Keratinocyte (primary cell): ENCODE measurements at regions not wholly inside any gene's neighbourhood (a gene's known extent, or its start where the extent isn't known, plus 50 kb on each side); places are given as distances from the start of the nearest gene placed in this dataset.

ENCODE experiments used
- DNase-seq: peaks from one replicate; pipeline ENCODE4 v3.0.0-alpha.2; 2011; ENCODE audit warnings: low read depth, missing footprints, low spot score
- FAIRE-seq: peaks from 2 replicates; lab custom pipeline; 2011; peaks lifted over from hg19 to GRCh38; lab: Jason Lieb, UNC
- H2AFZ ChIP-seq: 2 replicates; pipeline ENCODE4 v1.6.0; 2012; ENCODE audit warnings: low read length, control low read depth, inconsistent platforms; ENCODE audit not compliant: control insufficient read depth
- H3K27ac ChIP-seq: 2 replicates; pipeline ENCODE4 v1.5.1; 2011; ENCODE audit warnings: low read length; ENCODE audit not compliant: control insufficient read depth, insufficient read depth
- H3K27me3 ChIP-seq: 3 replicates; pipeline ENCODE4 v1.6.0; 2011; ENCODE audit warnings: low read length; ENCODE audit not compliant: control insufficient read depth, insufficient read depth; ENCODE audit errors: extremely low read depth
- H3K36me3 ChIP-seq, 2 experiments: 2 replicates in 1 of 2; 3 replicates in 1 of 2; pipeline ENCODE4 v1.5.1; 2011; ENCODE audit warnings: low read length in 2 of 2, mild to moderate bottlenecking in 1 of 2; ENCODE audit not compliant: control insufficient read depth in 2 of 2, insufficient read depth in 2 of 2; ENCODE audit errors: extremely low read depth in 1 of 2
- H3K4me1 ChIP-seq: 3 replicates; pipeline ENCODE4 v1.5.1; 2011; ENCODE audit warnings: low read length; ENCODE audit not compliant: control insufficient read depth, insufficient read depth; ENCODE audit errors: extremely low read depth
- H3K4me2 ChIP-seq: 3 replicates; pipeline ENCODE4 v1.6.0; 2011; ENCODE audit warnings: low read depth, low read length; ENCODE audit not compliant: control insufficient read depth, insufficient read depth; ENCODE audit errors: extremely low read depth
- H3K4me3 ChIP-seq, 3 experiments: fragments of 200-600 bp in 1 of 3; sonication (generic) in 1 of 3; 2 replicates in 2 of 3; 3 replicates in 1 of 3; pipeline ENCODE4 v1.5.1; 2011 to 2016; ENCODE audit warnings: low read length in 3 of 3, mild to moderate bottlenecking in 3 of 3, control low read depth in 2 of 3, inconsistent platforms in 1 of 3, low read depth in 1 of 3, mixed read lengths in 1 of 3, mixed run types in 1 of 3, moderate library complexity in 1 of 3; ENCODE audit not compliant: control insufficient read depth in 2 of 3, insufficient read depth in 2 of 3; ENCODE audit errors: extremely low read depth in 1 of 3
- H3K79me2 ChIP-seq: 2 replicates; pipeline ENCODE4 v1.6.0; 2012; ENCODE audit warnings: low read length; ENCODE audit not compliant: control insufficient read depth, insufficient read depth
- H3K9ac ChIP-seq: 3 replicates; pipeline ENCODE4 v1.6.0; 2011; ENCODE audit warnings: low read length; ENCODE audit not compliant: control insufficient read depth, insufficient read depth; ENCODE audit errors: extremely low read depth
- H3K9me1 ChIP-seq: 3 replicates; pipeline ENCODE4 v1.6.0; 2011; ENCODE audit warnings: low read length; ENCODE audit not compliant: control insufficient read depth, insufficient read depth; ENCODE audit errors: extremely low read depth
- H3K9me3 ChIP-seq: 2 replicates; pipeline ENCODE4 v1.5.1; 2012; ENCODE audit warnings: low read depth, low read length; ENCODE audit not compliant: control insufficient read depth
- H4K20me1 ChIP-seq: 3 replicates; pipeline ENCODE4 v1.6.0; 2011; ENCODE audit warnings: low read length; ENCODE audit not compliant: control insufficient read depth, insufficient read depth; ENCODE audit errors: extremely low read depth
- CTCF ChIP-seq, 3 experiments: IDR thresholded peaks in 1 of 3; conservative IDR thresholded peaks in 1 of 3; optimal IDR thresholded peaks in 1 of 3; 2 replicates in 2 of 3; 3 replicates in 1 of 3; pipeline versions ENCODE3 to v1.5.1; 2011; ENCODE audit warnings: low read length in 3 of 3, mild to moderate bottlenecking in 3 of 3, moderate library complexity in 2 of 3, control low read depth in 1 of 3, inconsistent platforms in 1 of 3; ENCODE audit not compliant: insufficient read depth in 2 of 3; ENCODE audit errors: extremely low read depth in 1 of 3
- EZH2 ChIP-seq: IDR thresholded peaks from one replicate; pipeline ENCODE4 v1.6.1; 2012; ENCODE audit warnings: inconsistent platforms, mild to moderate bottlenecking, low read length, moderate library complexity
- dilution Hi-C: fragments of 300-500 bp; cut with MboI; formaldehyde crosslinking; loops from one replicate; pipeline ENCODE4 v1.7.0; 2020; ENCODE audit warnings: low sequenced_read_pairs; ENCODE audit not compliant: extremely low pct_ligation_motif_present

- Histone ChIP-seq H3K79me2 (no peaks in the 10 kb centered on the region), H3K4me3 (no peak overlapping the region), H4K20me1 (no peaks in the 10 kb centered on the region), H3K9me3 (no peaks in the 10 kb centered on the region), H3K27me3 (no peaks in the 10 kb centered on the region), H3K9ac (no peak overlapping the region), H3K9me1 (no peaks in the 10 kb centered on the region), H3K36me3 (no peaks in the 10 kb centered on the region), H2AFZ (no peak overlapping the region), H3K4me1 (peaks cover 4% of the 10 kb centered on the region), H3K4me2 (no peak overlapping the region), H3K27ac (no peak overlapping the region)
- dilution Hi-C loops = no loop called here
- DNase-seq = no peak
- no peak for FAIRE-seq
- TF ChIP-seq EZH2 (no peak), CTCF (optimal IDR thresholded peaks at IDR 0.05 in 1 of 3, IDR thresholded peaks at IDR 0.05 in 1 of 3, conservative IDR thresholded peaks at IDR 0.05 in 1 of 3; ENCODE audit: extremely low read depth in 1 of 3, insufficient read depth in 2 of 3, low read length in 3 of 3) (no peak)
Measured at GRCh38 chr14:71754422-71755095, 177.7 kb upstream of the RGS6 start.

GRCh38 chr14:71758229-71758951 lies 173.8 kb upstream of the RGS6 start:
- peaks cover 1% of the 10 kb centered on the region for H3K4me1 ChIP-seq
- dilution Hi-C loops = no loop called here
- H3K4me3 ChIP-seq = no peak overlapping the region
- no peaks in the 10 kb centered on the region for H4K20me1 ChIP-seq
- no peak for DNase-seq
- H3K9me3 ChIP-seq = no peaks in the 10 kb centered on the region
- no peaks in the 10 kb centered on the region for H3K27me3 ChIP-seq
- H3K4me2 ChIP-seq = no peak overlapping the region
- no peak overlapping the region for H3K27ac ChIP-seq
- TF ChIP-seq EZH2 (no peak), CTCF (optimal IDR thresholded peaks at IDR 0.05 in 1 of 3, IDR thresholded peaks at IDR 0.05 in 1 of 3, conservative IDR thresholded peaks at IDR 0.05 in 1 of 3; ENCODE audit: extremely low read depth in 1 of 3, insufficient read depth in 2 of 3, low read length in 3 of 3) (no peak)
- FAIRE-seq = no peak
- H3K9me1 ChIP-seq = no peaks in the 10 kb centered on the region
- H3K79me2 ChIP-seq = no peaks in the 10 kb centered on the region
- no peak overlapping the region for H2AFZ ChIP-seq
- H3K36me3 ChIP-seq = no peaks in the 10 kb centered on the region
- H3K9ac ChIP-seq = no peak overlapping the region
